GM19372 (cell line): ENCODE measurements at regions not wholly inside any gene's neighbourhood (a gene's known extent, or its start where the extent isn't known, plus 50 kb on each side); places are given as distances from the start of the nearest gene placed in this dataset.
"Not testable (repeated sequence)": the region's sequence is repeated elsewhere in the genome, so short reads cannot be mapped to it uniquely, and the experiment has no call there.

ENCODE experiments used
- ATAC-seq: cut with Tn5 transposase; IDR thresholded peaks from one replicate; pipeline ENCODE4 v1.9.1; 2021; ENCODE audit warnings: mild to moderate bottlenecking, low read depth, moderate library complexity; ENCODE audit not compliant: unreplicated experiment

DNA sequence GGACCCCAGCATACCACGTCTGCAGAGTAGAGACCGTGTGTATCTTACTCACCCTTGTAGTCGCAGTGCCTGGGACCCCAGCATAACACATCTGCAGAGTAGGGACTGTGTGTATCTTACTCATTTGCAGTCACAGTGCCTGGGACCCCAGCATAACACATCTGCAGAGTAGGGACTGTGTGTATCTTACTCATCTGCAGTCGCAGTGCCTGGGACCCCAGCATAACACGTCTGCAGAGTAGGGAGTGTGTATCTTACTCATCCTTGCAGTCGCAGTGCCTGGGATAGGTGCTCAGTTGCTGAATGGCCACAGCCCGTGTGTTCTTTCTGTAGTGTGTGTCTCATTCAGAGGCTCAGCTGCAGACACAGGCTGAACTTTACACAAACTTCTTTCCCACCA is 71.4 kb upstream of the FRG1 start:
- ATAC-seq, result no peak

DNA sequence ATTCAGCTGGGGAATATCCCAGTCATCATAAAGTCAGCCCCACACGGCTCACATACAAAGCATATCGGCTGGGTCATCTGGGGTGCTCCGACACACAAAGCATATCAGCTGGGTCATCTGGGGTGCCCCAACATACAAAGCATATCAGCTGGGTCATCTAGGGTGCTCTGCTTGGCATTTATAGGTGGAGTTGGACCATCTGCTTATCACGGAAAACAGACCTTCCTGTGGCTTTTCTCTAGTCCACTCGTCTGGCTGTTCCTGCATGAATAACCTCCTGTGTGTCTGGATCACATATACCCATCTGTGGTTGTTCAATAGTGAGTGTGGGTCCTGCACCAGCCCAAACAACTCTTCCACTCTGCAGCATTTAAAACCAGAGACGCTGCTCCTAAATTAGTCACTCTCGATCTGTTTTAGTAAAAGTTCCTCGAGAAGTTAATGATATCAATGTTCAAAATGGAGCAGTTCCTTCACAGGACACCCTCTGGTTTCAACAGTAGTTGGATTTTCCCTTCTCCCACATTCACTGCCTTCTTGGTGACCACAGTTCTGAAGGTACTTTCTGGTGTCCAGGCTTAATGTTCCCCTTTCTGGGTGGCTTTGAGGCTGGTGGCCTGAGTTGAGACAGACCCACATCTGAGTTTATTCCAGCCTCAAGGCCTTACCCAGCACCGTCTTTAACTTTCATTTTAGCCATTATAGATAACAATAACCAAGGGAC is 70.0 kb upstream of the FRG1 start:
- ATAC-seq, result no peak

DNA sequence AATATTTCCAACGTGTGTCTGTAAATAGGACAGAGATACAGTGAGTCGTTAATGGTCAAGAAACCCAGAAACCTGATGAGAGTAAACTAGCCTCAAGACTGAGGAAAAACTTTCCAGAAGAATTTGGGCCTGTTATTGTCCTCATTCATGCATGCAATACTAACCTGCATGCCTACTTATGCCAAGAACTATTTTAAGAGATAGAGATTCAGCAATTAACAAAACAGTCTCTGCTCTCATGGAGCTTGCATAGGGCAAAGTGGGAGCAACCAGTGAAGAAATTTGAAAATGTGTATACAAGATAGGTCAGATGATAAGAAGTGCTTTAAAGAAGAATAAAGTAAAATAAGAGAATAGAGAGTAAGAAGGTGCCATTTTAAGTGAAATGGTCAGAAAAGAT is 66.1 kb upstream of the FRG1 start:
- ATAC-seq, result no peak

DNA sequence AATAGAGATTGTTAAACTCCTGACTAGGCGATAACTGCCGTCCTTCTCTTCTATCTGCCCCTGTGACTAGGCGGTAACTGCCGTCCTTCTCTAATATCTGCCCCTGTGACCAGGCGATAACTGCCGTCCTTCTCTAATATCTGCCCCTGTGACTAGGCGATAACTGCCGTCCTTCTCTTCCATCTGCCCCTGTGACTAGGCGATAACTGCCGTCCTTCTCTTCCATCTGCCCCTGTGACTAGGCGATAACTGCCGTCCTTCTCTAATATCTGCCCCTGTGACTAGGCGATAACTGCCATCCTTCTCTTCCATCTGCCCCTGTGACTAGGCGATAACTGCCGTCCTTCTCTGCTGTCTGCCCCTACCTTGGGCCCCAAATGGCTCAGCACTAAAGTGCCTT is 59.5 kb upstream of the FRG1 start:
- ATAC-seq, result not testable (repeated sequence)

DNA sequence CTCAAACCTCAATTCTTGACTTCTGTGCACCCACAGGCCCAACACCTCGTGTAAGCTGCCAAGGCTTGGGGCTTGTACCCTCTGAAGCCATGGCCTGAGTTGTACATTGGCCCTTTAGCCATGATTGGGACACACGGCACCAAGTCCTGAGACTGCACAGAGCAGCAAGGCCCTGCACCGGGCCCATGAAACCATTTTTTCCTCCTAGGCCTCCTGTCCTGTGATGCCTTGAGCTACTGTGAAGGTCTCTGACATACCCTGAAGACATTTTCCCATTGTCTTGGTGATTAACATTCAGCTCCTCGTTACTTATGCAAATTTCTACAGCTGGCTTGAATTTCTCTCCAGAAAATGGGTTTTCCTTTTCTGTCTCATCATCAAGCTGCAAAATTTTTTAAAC is 52.3 kb upstream of the FRG1 start:
- not testable (repeated sequence) for ATAC-seq
